ENCODE measurements at regions not wholly inside any gene's neighbourhood (a gene's known extent, or its start where the extent isn't known, plus 50 kb on each side); places are given as distances from the start of the nearest gene placed in this dataset.

DNA sequence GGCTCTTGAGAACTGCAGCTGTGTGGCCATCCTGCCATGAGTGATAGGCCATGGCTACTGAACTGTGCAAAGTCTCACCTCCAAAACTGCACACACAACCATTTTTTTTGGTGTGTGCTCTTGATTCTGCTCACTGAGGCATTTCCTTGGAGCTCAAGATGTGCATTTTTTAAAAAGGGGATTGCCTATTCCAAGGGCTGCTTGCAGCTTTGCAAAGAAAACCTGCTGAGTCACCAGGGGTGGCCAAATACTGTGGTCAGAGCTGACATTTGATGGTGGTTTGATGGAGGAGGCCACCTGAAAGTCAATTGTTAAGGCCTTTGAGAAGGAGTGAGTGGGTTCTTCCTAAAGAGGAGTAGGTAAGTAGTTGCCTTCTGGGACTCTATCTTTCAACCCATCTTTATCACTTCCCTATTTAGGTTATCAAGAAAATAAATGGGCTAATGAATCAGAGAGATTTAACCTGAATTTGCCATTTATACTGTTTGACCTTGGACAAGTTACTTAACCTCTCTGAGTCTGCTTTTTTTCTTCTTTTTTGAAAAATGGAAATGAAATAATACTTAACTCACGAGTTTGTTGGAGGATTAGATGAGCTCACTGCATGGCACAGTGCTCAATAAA is 87.9 kb downstream of the CHST2 start:
- TF ChIP-seq EGR1 (IDR thresholded peaks at IDR 0.05) (no peak), ZBTB7A (IDR thresholded peaks at IDR 0.05; ENCODE audit: low read depth) (0 out of 2 replicates have a peak, but pooled peaks have one; percentile 0), TAF1 (IDR thresholded peaks at IDR 0.05; ENCODE audit: low read depth) (no peak; the same call in 1 of the 2 replicates), CEBPB (IDR thresholded peaks at IDR 0.05) (peak; percentile 69; the same call in 1 of the 2 replicates), EP300 (IDR thresholded peaks at IDR 0.05; ENCODE audit: borderline replicate concordance) (peak; percentile 89), TCF12 (IDR thresholded peaks at IDR 0.05; ENCODE audit: low read depth) (peak; percentile 96)

Data from Ishikawa (cell line).